H1 (cell line): ENCODE measurements at regions not wholly inside any gene's neighbourhood (a gene's known extent, or its start where the extent isn't known, plus 50 kb on each side); places are given as distances from the start of the nearest gene placed in this dataset.

Source experiments
- CTCF ChIA-PET: fragments of 300-600 bp; sonication (Branson Sonifier 250); formaldehyde crosslinking; loops from one replicate; lab custom pipeline; 2021; ENCODE audit not compliant: partially characterized antibody; lab: Charles Lee
- POLR2A ChIA-PET: fragments of 300-600 bp; sonication (Branson Sonifier 250); formaldehyde crosslinking; loops from one replicate; lab custom pipeline; 2021; ENCODE audit warnings: inconsistent platforms; ENCODE audit not compliant: partially characterized antibody; lab: Charles Lee
- DNase-seq, 2 experiments: peaks; one replicate each; pipeline versions ENCODE4 v3.0.0 to v3.0.0-alpha.2; 2010 to 2022; ENCODE audit warnings: low spot score in 2 of 2, low read depth in 1 of 2, mixed read lengths in 1 of 2
- FAIRE-seq: peaks from 2 replicates; lab custom pipeline; 2011; peaks lifted over from hg19 to GRCh38; lab: Jason Lieb, UNC
- H2AFZ ChIP-seq: 2 replicates; pipeline ENCODE4 v1.8.1; 2012; ENCODE audit warnings: low read length, inconsistent platforms
- H2AK5ac ChIP-seq: 2 replicates; pipeline ENCODE4 v1.6.1; 2013; ENCODE audit warnings: low read depth, low read length
- H2BK120ac ChIP-seq: replicated peaks from 2 replicates; pipeline ENCODE3; 2013; ENCODE audit warnings: low read depth, low read length, inconsistent platforms
- H2BK12ac ChIP-seq: 2 replicates; pipeline ENCODE4 v1.6.1; 2013; ENCODE audit warnings: low read depth, low read length
- H2BK15ac ChIP-seq: 2 replicates; pipeline ENCODE4 v1.6.1; 2013; ENCODE audit warnings: low read length
- H2BK20ac ChIP-seq: 2 replicates; pipeline ENCODE4 v1.6.1; 2013; ENCODE audit warnings: low read length
- H2BK5ac ChIP-seq: 2 replicates; pipeline ENCODE4 v1.6.1; 2013; ENCODE audit warnings: low read depth, low read length
- H3K14ac ChIP-seq: 2 replicates; pipeline ENCODE4 v1.6.1; 2013; ENCODE audit warnings: inconsistent platforms; ENCODE audit not compliant: insufficient read length
- H3K18ac ChIP-seq: 2 replicates; pipeline ENCODE4 v1.6.1; 2013; ENCODE audit warnings: low read length; ENCODE audit errors: extremely low read depth
- H3K23ac ChIP-seq: 2 replicates; pipeline ENCODE4 v1.6.1; 2013; ENCODE audit warnings: inconsistent platforms; ENCODE audit not compliant: insufficient read length
- H3K23me2 ChIP-seq: 2 replicates; pipeline ENCODE4 v1.6.1; 2013; ENCODE audit warnings: low read depth, low read length
- H3K27ac ChIP-seq: 2 replicates; pipeline ENCODE4 v1.6.1; 2011; ENCODE audit warnings: low read depth, low read length, inconsistent platforms
- H3K27me3 ChIP-seq, 4 experiments: replicated peaks in 1 of 4; 1 replicate in 1 of 4; 2 replicates in 3 of 4; pipeline versions ENCODE4 v1.6.1 to v1.8.1; 2011 to 2013; ENCODE audit warnings: low read length in 3 of 4, mild to moderate bottlenecking in 3 of 4, inconsistent platforms in 2 of 4, mixed read lengths in 2 of 4, moderate library complexity in 1 of 4; ENCODE audit not compliant: control insufficient read depth in 3 of 4, insufficient read depth in 3 of 4; ENCODE audit errors: extremely low read depth in 1 of 4
- H3K36me3 ChIP-seq, 4 experiments: 2 replicates each; pipeline versions ENCODE4 v1.6.1 to v1.8.1; 2011 to 2013; ENCODE audit warnings: mild to moderate bottlenecking in 4 of 4, low read length in 3 of 4, moderate library complexity in 2 of 4, control low read depth in 1 of 4, inconsistent platforms in 1 of 4; ENCODE audit not compliant: insufficient read depth in 4 of 4, control insufficient read depth in 2 of 4
- H3K4ac ChIP-seq: replicated peaks from 2 replicates; pipeline ENCODE3; 2013; ENCODE audit warnings: low read length, low read depth, mixed read lengths, inconsistent platforms; ENCODE audit not compliant: insufficient read length
- H3K4me1 ChIP-seq, 4 experiments: replicated peaks in 1 of 4; 1 replicate in 1 of 4; 2 replicates in 3 of 4; pipeline versions ENCODE4 v1.6.1 to v1.8.1; 2011 to 2013; ENCODE audit warnings: low read length in 3 of 4, inconsistent platforms in 2 of 4, mixed read lengths in 1 of 4; ENCODE audit not compliant: insufficient read depth in 4 of 4, control insufficient read depth in 3 of 4
- H3K4me2 ChIP-seq, 2 experiments: 2 replicates each; pipeline versions ENCODE4 v1.6.1 to v1.8.1; 2011 to 2013; ENCODE audit warnings: low read depth in 2 of 2, low read length in 2 of 2, control low read depth in 1 of 2, inconsistent platforms in 1 of 2, mild to moderate bottlenecking in 1 of 2; ENCODE audit not compliant: insufficient read depth in 1 of 2
- H3K4me3 ChIP-seq, 4 experiments: fragments of 200-600, 300-600 bp in 1 of 4; sonication (generic), shearing (Covaris generic), sonication (Bioruptor Twin) in 1 of 4; 2 replicates each; pipeline versions ENCODE4 v1.5.1 to v1.8.1; 2011 to 2016; ENCODE audit warnings: low read length in 4 of 4, low read depth in 3 of 4, control low read depth in 2 of 4, inconsistent platforms in 2 of 4, mild to moderate bottlenecking in 2 of 4, mixed read lengths in 1 of 4, moderate library complexity in 1 of 4; ENCODE audit not compliant: insufficient read depth in 2 of 4; ENCODE audit errors: extremely low read depth in 1 of 4
- H3K56ac ChIP-seq: replicated peaks from 2 replicates; pipeline ENCODE3; 2013; ENCODE audit warnings: low read depth, mild to moderate bottlenecking, mixed read lengths, low read length, inconsistent platforms; ENCODE audit not compliant: insufficient read length
- H3K79me1 ChIP-seq: 2 replicates; pipeline ENCODE4 v1.6.1; 2013; ENCODE audit warnings: low read depth, low read length, control low read depth
- H3K79me2 ChIP-seq, 2 experiments: 2 replicates each; pipeline versions ENCODE4 v1.6.1 to v1.8.1; 2012 to 2013; ENCODE audit warnings: low read length in 2 of 2, mild to moderate bottlenecking in 2 of 2, inconsistent platforms in 1 of 2; ENCODE audit not compliant: insufficient read depth in 2 of 2, control insufficient read depth in 1 of 2
- H3K9ac ChIP-seq, 4 experiments: replicated peaks in 1 of 4; 1 replicate in 1 of 4; 2 replicates in 3 of 4; pipeline versions ENCODE4 v1.6.1 to v1.8.1; 2011 to 2013; ENCODE audit warnings: low read depth in 3 of 4, low read length in 3 of 4, control low read depth in 2 of 4, mild to moderate bottlenecking in 2 of 4, moderate library complexity in 2 of 4, inconsistent platforms in 1 of 4; ENCODE audit errors: extremely low read depth in 1 of 4
- H3K9me3 ChIP-seq, 2 experiments: 2 replicates each; pipeline versions ENCODE4 v1.6.1 to v1.8.1; 2012 to 2013; ENCODE audit warnings: mild to moderate bottlenecking in 2 of 2, moderate library complexity in 2 of 2, control low read depth in 1 of 2, inconsistent platforms in 1 of 2, low read depth in 1 of 2, low read length in 1 of 2, mixed read lengths in 1 of 2; ENCODE audit not compliant: insufficient read depth in 2 of 2
- H4K20me1 ChIP-seq, 2 experiments: replicated peaks in 1 of 2; 2 replicates each; pipeline versions ENCODE3 to v1.8.1; 2011 to 2013; ENCODE audit warnings: inconsistent platforms in 2 of 2, low read length in 2 of 2, mild to moderate bottlenecking in 1 of 2; ENCODE audit not compliant: insufficient read depth in 2 of 2, control insufficient read depth in 1 of 2
- H4K5ac ChIP-seq: 2 replicates; pipeline ENCODE4 v1.6.1; 2013; ENCODE audit warnings: low read length, low read depth, mixed read lengths, inconsistent platforms; ENCODE audit not compliant: insufficient read length
- H4K8ac ChIP-seq: 2 replicates; pipeline ENCODE4 v1.8.0; 2013; ENCODE audit warnings: mild to moderate bottlenecking, moderate library complexity, low read length, inconsistent platforms; ENCODE audit not compliant: insufficient read depth; ENCODE audit errors: extremely low read depth
- H4K91ac ChIP-seq: replicated peaks from 2 replicates; pipeline ENCODE3; 2013; ENCODE audit warnings: low read length, mixed read lengths, inconsistent platforms; ENCODE audit not compliant: insufficient read length
- EGR1 ChIP-seq: IDR thresholded peaks from 2 replicates; pipeline ENCODE4 v1.6.1; 2011; ENCODE audit warnings: low read depth, low read length, borderline replicate concordance
- SUZ12 ChIP-seq: fragments of 200-600 bp; sonication (generic); IDR thresholded peaks from 2 replicates; pipeline ENCODE4 v1.6.1; 2012; ENCODE audit warnings: mild to moderate bottlenecking, inconsistent platforms, low read length, moderate library complexity, mixed read lengths
- WGBS, 2 experiments: shearing (Covaris generic) in 1 of 2; methylation state at CpG; one replicate each; pipeline versions ENCODE4 v1.1.6 to v1.1.7; 2013 to 2015; ENCODE audit warnings: low lambda C conversion rate in 2 of 2, mixed read lengths in 2 of 2, inconsistent platforms in 1 of 2, low coverage in 1 of 2, missing lambda C conversion rate in 1 of 2; ENCODE audit not compliant: insufficient replicate concordance in 2 of 2, insufficient coverage in 1 of 2, insufficient read length in 1 of 2; ENCODE audit errors: extremely low coverage in 1 of 2, missing lambda C conversion rate in 1 of 2; 5-methylcytosine and 5-hydroxymethylcytosine counted together

GRCh38 chr10:129099486-129099885, 367.6 kb upstream of the MGMT start:
- Histone ChIP-seq H3K14ac (no peak overlapping the region), H4K20me1 (no peaks in the 10 kb centered on the region), H3K79me2 (no peaks in the 10 kb centered on the region), H3K9me3 (no peaks in the 10 kb centered on the region), H3K4ac (no peak overlapping the region), H2BK120ac (no peak overlapping the region), H3K56ac (no peak overlapping the region), H3K23ac (no peak overlapping the region), H3K27me3 (no peaks in the 10 kb centered on the region), H4K8ac (no peak overlapping the region), H2BK15ac (no peak overlapping the region), H2BK20ac (no peak overlapping the region), H3K36me3 (no peaks in the 10 kb centered on the region), H2BK5ac (no peak overlapping the region), H4K5ac (no peak overlapping the region), H3K18ac (no peak overlapping the region), H2AFZ (no peak overlapping the region), H3K9ac (no peak overlapping the region), H3K4me2 (no peak overlapping the region), H3K27ac (no peak overlapping the region), H3K4me1 (no peaks in the 10 kb centered on the region), H2BK12ac (no peak overlapping the region), H3K4me3 (no peak overlapping the region), H2AK5ac (no peak overlapping the region), H3K23me2 (no peaks in the 10 kb centered on the region), H3K79me1 (no peaks in the 10 kb centered on the region), H4K91ac (no peak overlapping the region)
- ChIA-PET CTCF (no interaction called here), POLR2A (no interaction called here)
- no peak for FAIRE-seq
- TF ChIP-seq SUZ12 (no peak), EGR1 (no peak)
- 88% methylated on average over 5 of the region's 5 CpGs; no CpG with 5 or more reads in 1 of the 2 experiments for WGBS, 2 experiments
- no peak for DNase-seq
